ENCODE measurements at regions not wholly inside any gene's neighbourhood (a gene's known extent, or its start where the extent isn't known, plus 50 kb on each side); places are given as distances from the start of the nearest gene placed in this dataset.

GRCh38 chr2:105571445-105571987 lies 172.7 kb upstream of the FHL2 start (continued):
- no peak for TF ChIP-seq POLR2AphosphoS5 (IDR thresholded peaks at IDR 0.05; ENCODE audit: low read depth, low read length)
- TF ChIP-seq TCF7L2 (IDR thresholded peaks at IDR 0.05; ENCODE audit: borderline replicate concordance, extremely low read depth, insufficient read depth, insufficient read length): no peak

- ATAC-seq: no peak
- DNase-seq (ENCODE audit: low read depth, low spot score): no peak
- Histone ChIP-seq H3K9me2 (ENCODE audit: insufficient read depth) (no peaks in the 10 kb centered on the region), H3K4me2 (ENCODE audit: low read length) (no peak overlapping the region), H2AFZ (ENCODE audit: low read depth, low read length, poor library complexity, severe bottlenecking) (no peak overlapping the region), H3K4me1 (ENCODE audit: control insufficient read depth in 1 of 2, insufficient read depth in 2 of 2, low read length in 2 of 2) (no peaks in the 10 kb centered on the region), H3K27me3 (ENCODE audit: insufficient read depth, low read length) (peaks cover 28% of the 10 kb centered on the region), H3K4me3 (replicated peaks in 1 of 2; ENCODE audit: low read depth in 1 of 2, low read length in 2 of 2) (no peak overlapping the region), H4K20me1 (ENCODE audit: insufficient read depth) (no peaks in the 10 kb centered on the region), H3K27ac (ENCODE audit: low read depth, low read length) (no peak overlapping the region), H3K9me3 (ENCODE audit: control insufficient read depth in 1 of 2, insufficient read depth in 1 of 2, low read depth in 1 of 2, low read length in 2 of 2) (no peaks in the 10 kb centered on the region), H3K79me2 (ENCODE audit: insufficient read depth, low read length) (no peaks in the 10 kb centered on the region), H3K36me3 (ENCODE audit: control insufficient read depth in 1 of 2, insufficient read depth in 2 of 2, low read length in 2 of 2) (no peaks in the 10 kb centered on the region), H3K9ac (ENCODE audit: low read length) (no peak overlapping the region)
- ChIA-PET CTCF (no interaction called here), RAD21 (ENCODE audit: low non-redundant PET in 1 of 2, low total read pairs in 2 of 2, uncharacterized antibody in 2 of 2, unreplicated experiment in 2 of 2) (no interaction called here), POLR2A (no interaction called here)
- TF ChIP-seq MAX (IDR thresholded peaks at IDR 0.05): no peak
- TF ChIP-seq ZNF274 (IDR thresholded peaks at IDR 0.05; ENCODE audit: low read depth, low read length): no peak
- no peak for TF ChIP-seq SP1 (IDR thresholded peaks at IDR 0.05; ENCODE audit: low read depth)
- no peak for TF ChIP-seq YY1 (IDR thresholded peaks at IDR 0.05; ENCODE audit: extremely low read depth, insufficient replicate concordance, low read depth, low read length)
- BruUV-seq (replicated peaks): no TSS peak
- intact Hi-C loops (cut with micrococcal nuclease): no loop called here
These were observed 171.9 kb upstream of the FHL2 start for GRCh38 chr2:105570757-105571156.

GRCh38 chr2:105570326-105570725 lies 171.5 kb upstream of the FHL2 start:
- intact Hi-C loops (cut with micrococcal nuclease): no loop called here
- no peak for DNase-seq (ENCODE audit: low read depth, low spot score)
- Histone ChIP-seq H3K36me3 (ENCODE audit: control insufficient read depth in 1 of 2, insufficient read depth in 2 of 2, low read length in 2 of 2) (no peaks in the 10 kb centered on the region), H3K4me3 (replicated peaks in 1 of 2; ENCODE audit: low read depth in 1 of 2, low read length in 2 of 2) (no peak overlapping the region), H3K27me3 (ENCODE audit: insufficient read depth, low read length) (peaks cover 24% of the 10 kb centered on the region), H3K9ac (ENCODE audit: low read length) (no peak overlapping the region), H3K79me2 (ENCODE audit: insufficient read depth, low read length) (no peaks in the 10 kb centered on the region), H3K4me2 (ENCODE audit: low read length) (no peak overlapping the region), H3K9me3 (ENCODE audit: control insufficient read depth in 1 of 2, insufficient read depth in 1 of 2, low read depth in 1 of 2, low read length in 2 of 2) (no peaks in the 10 kb centered on the region), H4K20me1 (ENCODE audit: insufficient read depth) (no peaks in the 10 kb centered on the region), H3K9me2 (ENCODE audit: insufficient read depth) (no peaks in the 10 kb centered on the region), H3K4me1 (ENCODE audit: control insufficient read depth in 1 of 2, insufficient read depth in 2 of 2, low read length in 2 of 2) (no peaks in the 10 kb centered on the region), H2AFZ (ENCODE audit: low read depth, low read length, poor library complexity, severe bottlenecking) (no peak overlapping the region), H3K27ac (ENCODE audit: low read depth, low read length) (no peak overlapping the region)
- ChIA-PET RAD21 (ENCODE audit: low non-redundant PET in 1 of 2, low total read pairs in 2 of 2, uncharacterized antibody in 2 of 2, unreplicated experiment in 2 of 2) (no interaction called here), CTCF (no interaction called here), POLR2A (no interaction called here)
- no peak for ATAC-seq
- BruUV-seq (replicated peaks): no TSS peak
- TF ChIP-seq SP1 (IDR thresholded peaks at IDR 0.05; ENCODE audit: low read depth): no peak
- no peak for TF ChIP-seq ZFX (IDR thresholded peaks at IDR 0.05)
- TF ChIP-seq ATF3 (IDR thresholded peaks at IDR 0.05): no peak
- no peak for TF ChIP-seq REST (IDR thresholded peaks at IDR 0.05; ENCODE audit: low read depth)
- TF ChIP-seq ZBTB33 (IDR thresholded peaks at IDR 0.05; ENCODE audit: extremely low read depth, insufficient replicate concordance, low read length): no peak
- TF ChIP-seq SIN3A (IDR thresholded peaks at IDR 0.05; ENCODE audit: low read depth): no peak
- no peak for TF ChIP-seq RAD21 (IDR thresholded peaks at IDR 0.05; ENCODE audit: low read depth)
- no peak for TF ChIP-seq ELF1 (IDR thresholded peaks at IDR 0.05; ENCODE audit: borderline replicate concordance, low read depth)

All from HCT116 (cell line).